Cardiac muscle cell (in vitro differentiated cells and primary cell): ENCODE measurements at regions not wholly inside any gene's neighbourhood (a gene's known extent, or its start where the extent isn't known, plus 50 kb on each side); places are given as distances from the start of the nearest gene placed in this dataset.
"Not testable (repeated sequence)": the region's sequence is repeated elsewhere in the genome, so short reads cannot be mapped to it uniquely, and the experiment has no call there.

Experiments
- DNase-seq, 2 donors: peaks; one replicate each; pipeline versions ENCODE4 v3.0.0 to v3.0.0-alpha.2; 2010 to 2017; ENCODE audit warnings: low read depth in 1 of 2, low spot score in 1 of 2
- H3K27ac ChIP-seq: fragments of 200-600 bp; sonication (generic); 2 replicates; pipeline ENCODE4 v1.5.1; 2016
- H3K27me3 ChIP-seq: fragments of 200-600 bp; sonication (generic); 2 replicates; pipeline ENCODE4 v1.6.0; 2016; ENCODE audit warnings: control low read depth
- H3K36me3 ChIP-seq: fragments of 200-600 bp; sonication (generic); 2 replicates; pipeline ENCODE4 v1.5.1; 2016; ENCODE audit warnings: control low read depth
- H3K4me1 ChIP-seq: fragments of 200-600 bp; sonication (generic); 2 replicates; pipeline ENCODE4 v1.8.1; 2017; ENCODE audit warnings: low read depth, mild to moderate bottlenecking, mixed run types
- H3K4me3 ChIP-seq: fragments of 200-600 bp; sonication (generic); 2 replicates; pipeline ENCODE4 v1.5.1; 2016; ENCODE audit warnings: mild to moderate bottlenecking
- H3K9me3 ChIP-seq: fragments of 200-600 bp; sonication (generic); 2 replicates; pipeline ENCODE4 v1.5.1; 2017; ENCODE audit warnings: low read depth, mild to moderate bottlenecking, control low read depth
- TF ChIP-seq, protein P1 (sequence below): IDR thresholded peaks from 2 replicates; pipeline ENCODE4 v1.5.1; 2012; ENCODE audit warnings: low read depth, mild to moderate bottlenecking, low read length

DNA sequence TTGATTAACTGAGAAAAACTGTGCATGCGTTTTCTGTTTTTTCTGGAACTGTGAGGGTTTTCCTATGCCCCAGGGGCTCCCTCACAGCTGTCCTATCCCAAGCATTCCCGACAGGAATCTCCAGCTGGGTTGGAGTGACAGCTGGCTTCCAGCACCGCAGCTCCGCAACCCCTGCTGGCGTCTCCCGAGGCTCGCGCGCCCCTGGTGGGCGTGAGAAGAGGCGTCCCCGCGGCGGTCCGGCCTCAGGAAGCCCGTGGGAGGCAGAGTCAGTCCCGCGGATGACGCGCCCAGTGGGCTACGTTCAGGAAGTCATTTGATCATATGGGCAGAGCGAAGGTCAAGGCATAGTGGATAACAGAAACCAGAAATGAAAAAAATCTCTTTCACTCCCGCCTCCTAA is 821.9 kb downstream of the SPATA31A1 start:
- not testable (repeated sequence) for H3K9me3 ChIP-seq, H3K36me3 ChIP-seq, H3K27me3 ChIP-seq, H3K4me1 ChIP-seq, H3K27ac ChIP-seq, H3K4me3 ChIP-seq
- TF ChIP-seq, protein P1, sequence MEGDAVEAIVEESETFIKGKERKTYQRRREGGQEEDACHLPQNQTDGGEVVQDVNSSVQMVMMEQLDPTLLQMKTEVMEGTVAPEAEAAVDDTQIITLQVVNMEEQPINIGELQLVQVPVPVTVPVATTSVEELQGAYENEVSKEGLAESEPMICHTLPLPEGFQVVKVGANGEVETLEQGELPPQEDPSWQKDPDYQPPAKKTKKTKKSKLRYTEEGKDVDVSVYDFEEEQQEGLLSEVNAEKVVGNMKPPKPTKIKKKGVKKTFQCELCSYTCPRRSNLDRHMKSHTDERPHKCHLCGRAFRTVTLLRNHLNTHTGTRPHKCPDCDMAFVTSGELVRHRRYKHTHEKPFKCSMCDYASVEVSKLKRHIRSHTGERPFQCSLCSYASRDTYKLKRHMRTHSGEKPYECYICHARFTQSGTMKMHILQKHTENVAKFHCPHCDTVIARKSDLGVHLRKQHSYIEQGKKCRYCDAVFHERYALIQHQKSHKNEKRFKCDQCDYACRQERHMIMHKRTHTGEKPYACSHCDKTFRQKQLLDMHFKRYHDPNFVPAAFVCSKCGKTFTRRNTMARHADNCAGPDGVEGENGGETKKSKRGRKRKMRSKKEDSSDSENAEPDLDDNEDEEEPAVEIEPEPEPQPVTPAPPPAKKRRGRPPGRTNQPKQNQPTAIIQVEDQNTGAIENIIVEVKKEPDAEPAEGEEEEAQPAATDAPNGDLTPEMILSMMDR = peak; percentile 19
- peak in 1 of 2 donors; percentile 42 for DNase-seq

DNA sequence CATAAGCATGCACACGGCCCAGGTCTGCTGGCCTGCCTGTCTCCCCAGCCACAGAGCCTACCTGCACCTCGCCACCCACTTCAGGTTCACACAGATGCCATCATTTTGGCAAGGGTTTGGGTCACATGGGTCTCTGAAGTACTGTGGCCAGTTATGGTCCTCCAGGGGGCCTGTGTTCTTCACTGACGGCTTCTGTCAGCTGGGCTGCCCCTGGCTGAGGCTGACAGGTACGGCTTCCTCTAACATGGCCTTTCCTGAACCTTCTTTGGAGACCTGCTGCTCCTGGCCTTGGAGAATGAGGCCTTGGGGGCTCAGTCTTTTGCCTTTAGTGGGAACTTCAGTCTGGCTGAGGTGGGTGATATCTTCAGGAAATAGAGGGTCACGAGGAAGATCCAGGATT is 835.9 kb downstream of the SPATA31A1 start:
- H3K27me3 ChIP-seq, DNase-seq, H3K4me3 ChIP-seq, H3K9me3 ChIP-seq, H3K4me1 ChIP-seq, H3K27ac ChIP-seq, H3K36me3 ChIP-seq: not testable (repeated sequence)

DNA sequence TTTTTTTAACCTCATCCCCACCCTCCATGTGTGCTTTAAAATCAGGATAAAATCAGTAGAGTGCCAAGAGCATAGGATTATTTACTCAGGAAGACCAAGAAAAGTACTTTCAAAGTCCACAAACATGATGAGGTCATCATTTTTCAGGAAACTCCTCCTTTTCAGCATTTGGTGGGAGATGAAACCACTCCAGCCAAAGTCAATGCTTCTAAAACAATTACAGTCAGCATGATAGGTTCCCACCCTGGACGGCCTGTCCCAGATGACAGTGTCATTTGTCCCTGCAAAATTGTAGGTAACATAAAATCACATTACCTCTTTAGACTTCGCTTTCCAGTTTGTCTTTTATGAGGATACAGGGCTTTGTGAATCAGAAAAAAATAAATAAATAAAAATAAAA is 836.7 kb downstream of the SPATA31A1 start:
- H3K4me1 ChIP-seq, H3K4me3 ChIP-seq, H3K9me3 ChIP-seq, H3K27me3 ChIP-seq, DNase-seq, H3K36me3 ChIP-seq, H3K27ac ChIP-seq: not testable (repeated sequence)

DNA sequence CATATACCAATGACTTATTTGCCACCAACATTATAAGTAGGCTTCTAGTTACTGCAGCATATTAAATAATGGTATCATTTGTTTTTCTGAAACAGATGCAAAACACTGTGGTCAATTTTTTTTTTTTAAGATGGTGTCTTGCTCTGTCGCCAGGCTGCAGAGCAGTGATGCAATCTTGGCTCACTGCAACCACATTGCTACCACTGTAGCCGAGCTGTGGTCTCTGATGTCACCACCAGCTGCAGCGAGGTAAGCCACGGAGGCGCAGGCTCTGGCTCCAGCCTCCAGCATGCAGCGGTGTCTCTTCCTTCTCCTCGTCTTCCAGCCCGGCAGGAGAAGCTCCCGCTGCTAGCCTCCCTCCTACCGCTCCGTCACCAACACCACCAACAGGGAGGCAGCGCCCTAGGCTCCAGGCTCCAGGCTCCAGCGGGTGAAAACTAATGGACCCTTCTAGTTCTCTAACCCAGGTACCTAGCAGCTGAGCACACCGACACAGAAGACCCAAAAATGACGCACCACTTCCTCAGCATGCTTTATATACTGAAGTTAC is 840.8 kb downstream of the SPATA31A1 start:
- H3K4me3 ChIP-seq, H3K27me3 ChIP-seq, H3K4me1 ChIP-seq, H3K36me3 ChIP-seq, H3K9me3 ChIP-seq, DNase-seq, H3K27ac ChIP-seq: not testable (repeated sequence)

DNA sequence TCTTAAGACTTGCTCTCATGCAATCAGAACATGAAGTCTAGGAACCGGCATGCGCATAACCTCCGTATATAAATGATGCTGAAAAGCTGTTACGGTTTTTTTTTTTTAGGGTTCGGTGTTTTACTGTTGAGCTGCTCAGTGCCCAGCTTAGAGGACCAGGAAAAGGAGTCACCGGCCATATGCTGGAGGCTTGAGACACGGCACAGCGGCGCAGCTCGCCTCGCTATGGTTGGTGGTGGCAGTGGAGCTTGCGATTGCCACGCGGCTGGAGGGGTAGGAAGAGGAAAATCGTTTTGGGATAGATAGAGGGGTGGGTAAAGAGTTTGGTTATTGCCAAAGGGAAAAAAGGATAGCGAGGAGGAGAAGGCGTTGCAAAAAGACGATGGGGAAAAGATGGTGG is 841.3 kb downstream of the SPATA31A1 start:
- H3K27ac ChIP-seq, H3K4me1 ChIP-seq, H3K27me3 ChIP-seq, H3K4me3 ChIP-seq, H3K36me3 ChIP-seq, H3K9me3 ChIP-seq, DNase-seq: not testable (repeated sequence)

DNA sequence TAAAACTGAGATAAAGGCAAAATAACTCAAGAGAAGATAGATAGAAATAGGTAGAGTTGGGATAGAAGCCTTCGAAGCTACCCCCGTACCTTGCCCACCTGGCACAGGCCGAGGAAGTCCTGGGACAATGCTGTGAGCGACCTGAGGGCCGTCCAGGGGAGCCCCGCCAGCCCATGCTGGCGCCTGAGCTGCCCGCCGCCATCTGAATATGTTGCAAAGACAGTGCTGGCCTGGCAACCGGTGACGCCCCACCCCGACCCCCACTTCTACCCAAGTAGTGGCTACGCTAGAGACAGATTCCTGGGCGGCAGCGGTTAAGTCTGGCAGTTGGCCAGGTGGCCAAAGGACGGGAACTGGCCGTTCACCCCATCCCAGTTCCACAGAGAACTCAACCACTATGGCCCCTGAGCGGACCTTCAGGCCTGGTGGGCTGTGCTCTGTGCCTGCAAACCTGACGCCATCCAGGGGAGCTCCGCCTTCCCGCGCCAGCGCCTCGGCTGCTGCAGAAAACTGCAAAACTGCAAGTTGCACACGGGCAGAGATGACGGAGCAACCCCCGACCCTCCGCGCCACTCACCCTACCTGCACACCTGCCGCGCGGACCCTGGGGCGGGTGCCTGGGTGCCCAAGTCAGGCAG is 866.2 kb downstream of the SPATA31A1 start:
- H3K9me3 ChIP-seq, DNase-seq, H3K4me1 ChIP-seq, H3K36me3 ChIP-seq, H3K4me3 ChIP-seq, H3K27me3 ChIP-seq, H3K27ac ChIP-seq: not testable (repeated sequence)

DNA sequence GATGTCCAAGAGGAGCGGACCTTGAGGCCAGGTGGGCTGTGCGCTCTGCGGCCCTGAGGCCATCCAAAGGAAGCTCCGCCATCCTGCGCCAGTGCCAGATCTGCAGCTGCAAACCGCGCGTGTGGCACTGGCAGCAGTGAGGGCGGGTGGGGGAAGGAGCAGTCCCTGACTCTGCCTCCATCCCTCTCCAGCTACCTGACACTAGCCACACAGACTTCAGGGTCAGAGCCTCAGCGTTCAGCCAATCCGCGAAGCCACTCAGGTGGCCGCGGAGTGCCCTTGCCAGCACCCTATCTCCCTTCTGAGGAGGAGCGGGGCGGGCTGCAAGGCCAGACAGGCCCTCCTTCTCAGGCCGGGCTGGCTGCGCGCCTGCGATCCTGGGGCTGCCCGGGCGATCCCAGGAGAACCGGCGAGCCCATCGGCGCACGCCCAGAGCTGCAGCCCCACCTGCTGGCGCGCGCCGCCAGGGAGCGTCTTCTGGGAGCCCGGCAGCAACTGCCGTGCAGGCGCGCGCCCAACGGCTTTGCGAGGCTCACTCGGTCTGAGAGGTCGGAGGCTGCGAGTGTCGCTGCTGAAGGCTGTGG is 867.2 kb downstream of the SPATA31A1 start:
- peak in 1 of 2 donors; percentile 27 for DNase-seq
- H3K36me3 ChIP-seq, H3K4me1 ChIP-seq, H3K4me3 ChIP-seq, H3K27ac ChIP-seq, H3K9me3 ChIP-seq, H3K27me3 ChIP-seq: not testable (repeated sequence)
- TF ChIP-seq, protein P1 = peak; percentile 14

DNA sequence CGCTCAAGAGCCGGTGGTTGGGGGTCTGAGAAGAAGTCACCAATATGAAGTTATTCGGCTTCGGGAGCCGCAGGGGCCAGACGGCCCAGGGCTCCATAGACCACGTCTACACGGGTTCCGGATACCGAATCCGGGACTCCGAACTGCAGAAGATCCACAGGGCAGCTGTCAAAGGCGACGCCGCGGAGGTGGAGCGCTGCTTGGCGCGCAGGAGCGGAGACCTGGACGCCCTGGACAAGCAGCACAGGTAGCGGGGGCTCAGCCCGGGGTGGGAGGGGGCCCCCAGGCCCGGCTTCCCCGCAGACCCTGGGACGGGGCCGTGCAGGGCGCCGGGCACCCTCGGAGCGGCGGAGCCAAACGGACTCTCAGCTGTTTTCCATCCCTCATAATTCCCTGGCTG is 867.9 kb downstream of the SPATA31A1 start:
- not testable (repeated sequence) for H3K27ac ChIP-seq, H3K4me3 ChIP-seq, H3K27me3 ChIP-seq, H3K9me3 ChIP-seq, H3K4me1 ChIP-seq, DNase-seq, H3K36me3 ChIP-seq
